HG02840 (cell line): ENCODE measurements at regions not wholly inside any gene's neighbourhood (a gene's known extent, or its start where the extent isn't known, plus 50 kb on each side); places are given as distances from the start of the nearest gene placed in this dataset.

ENCODE experiments used
- ATAC-seq: cut with Tn5 transposase; IDR thresholded peaks from one replicate; pipeline ENCODE4 v1.9.1; 2021; ENCODE audit warnings: mild to moderate bottlenecking, moderate library complexity, moderate number of reproducible peaks; ENCODE audit not compliant: unreplicated experiment, low FRiP score

DNA sequence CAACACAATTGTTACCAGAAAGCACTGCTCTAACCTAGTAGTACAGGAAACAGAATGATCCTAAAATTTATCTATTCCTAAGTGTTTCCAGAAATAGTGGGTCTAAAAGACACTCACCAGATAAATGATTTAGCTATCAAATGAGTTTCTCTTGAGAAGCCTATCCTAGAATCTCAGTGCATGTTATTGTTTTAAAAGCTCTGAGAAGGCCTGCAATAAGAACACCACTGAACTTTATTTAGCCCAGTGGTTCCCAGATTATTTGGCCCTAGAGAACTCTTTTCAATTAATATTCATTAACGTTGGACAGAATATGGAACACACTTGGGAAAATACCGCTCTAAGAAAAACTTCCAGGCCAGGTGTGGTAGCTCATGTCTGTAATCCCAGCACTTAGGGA, 220.1 kb upstream of the GHITM start:
- no peak for ATAC-seq

DNA sequence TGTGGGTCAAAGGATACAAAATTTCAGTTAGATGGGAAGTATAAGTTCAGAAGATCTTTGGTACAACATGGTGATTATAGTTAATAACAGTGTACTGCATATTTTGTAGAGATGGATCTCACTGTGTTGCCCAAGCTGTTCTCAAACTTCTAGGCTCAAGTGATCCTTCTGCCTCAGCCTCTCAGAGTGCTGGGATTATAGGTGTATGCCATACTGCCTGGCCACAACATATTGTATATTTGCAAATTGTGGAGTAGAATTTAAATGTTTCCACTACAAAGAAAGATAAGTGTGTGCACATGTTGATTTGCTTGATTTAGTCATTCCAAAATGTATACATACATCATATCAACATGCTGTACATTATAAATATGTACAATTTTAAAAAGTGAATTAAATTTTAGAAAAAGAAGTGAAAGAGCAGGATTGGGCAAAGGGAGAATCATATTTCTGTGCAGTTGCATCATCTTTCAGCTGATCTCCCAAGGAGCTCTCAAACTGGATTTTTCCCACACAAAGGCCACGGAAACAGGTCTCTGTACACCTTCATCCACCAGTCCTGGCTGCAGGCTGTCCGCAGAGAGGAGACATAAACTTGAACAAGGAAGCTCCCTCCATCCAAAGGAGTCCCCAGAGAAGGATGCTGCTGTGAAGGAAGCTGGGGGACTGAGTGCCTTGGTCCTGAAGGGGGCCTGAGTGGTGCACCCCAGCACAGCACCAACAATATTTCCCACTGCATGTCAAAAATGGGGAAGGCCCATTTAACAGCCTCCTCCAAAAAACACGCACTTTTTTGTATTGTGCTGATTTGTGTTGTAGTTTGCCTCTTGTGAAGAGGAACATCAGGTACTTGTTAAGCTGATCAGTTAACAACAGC, 217.1 kb upstream of the GHITM start:
- ATAC-seq: no peak

DNA sequence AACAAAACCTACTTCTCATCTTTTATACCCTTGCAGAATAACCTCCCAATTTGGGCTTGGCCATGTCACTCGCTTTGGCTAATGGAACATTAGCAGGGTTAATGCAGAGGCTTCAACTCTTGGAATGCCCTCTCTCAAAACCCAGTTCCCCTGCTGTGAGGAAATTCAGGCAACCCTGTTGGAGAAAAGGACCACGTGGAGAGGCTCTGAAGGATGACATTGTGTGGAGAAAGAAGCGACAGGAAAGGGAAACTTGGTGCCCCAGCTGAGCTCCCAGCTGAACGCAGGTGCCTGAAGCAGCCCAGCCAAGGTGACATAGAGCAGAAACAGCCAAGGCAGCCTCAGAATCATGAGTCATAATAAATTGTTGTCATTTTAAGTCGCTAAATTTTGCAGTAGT, 214.2 kb upstream of the GHITM start:
- ATAC-seq: no peak

DNA sequence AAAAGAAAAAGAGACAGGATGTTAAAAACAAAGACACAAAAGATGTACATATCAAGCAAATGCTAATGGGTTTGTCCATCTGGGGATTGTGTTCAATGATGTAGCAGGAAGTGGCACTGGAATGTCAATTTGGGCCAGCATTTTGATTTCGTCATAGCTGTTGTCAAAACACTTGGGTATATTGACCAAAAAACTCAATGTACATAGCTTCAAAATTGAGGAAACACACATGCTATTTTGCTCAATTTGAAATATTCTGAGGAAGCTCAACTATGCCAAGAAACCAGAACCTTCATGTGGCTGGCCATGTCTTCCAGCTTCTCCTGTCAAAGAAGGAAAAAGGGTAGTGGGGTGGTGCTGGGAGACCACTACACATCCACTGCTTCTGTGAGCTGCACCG, 212.7 kb upstream of the GHITM start:
- no peak for ATAC-seq

DNA sequence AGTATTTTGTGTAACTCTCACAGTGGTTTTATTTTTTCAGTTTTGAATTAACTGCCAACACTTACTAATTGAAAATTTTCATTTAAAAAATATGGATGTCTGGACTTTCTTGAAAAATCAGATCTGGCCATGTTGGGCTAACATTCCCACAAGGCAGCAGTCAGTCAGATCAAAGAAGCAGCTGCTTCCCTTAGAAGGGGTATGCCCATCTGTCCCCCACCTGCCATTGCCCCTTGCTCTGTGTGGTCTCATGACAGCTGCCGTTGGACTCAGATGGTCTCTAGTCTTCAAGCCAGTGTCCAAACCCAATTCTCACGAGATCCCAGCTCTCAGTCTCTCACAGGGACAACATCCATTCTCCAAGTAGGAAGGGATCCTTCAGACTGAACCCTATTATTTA, 212.1 kb upstream of the GHITM start:
- ATAC-seq: no peak

DNA sequence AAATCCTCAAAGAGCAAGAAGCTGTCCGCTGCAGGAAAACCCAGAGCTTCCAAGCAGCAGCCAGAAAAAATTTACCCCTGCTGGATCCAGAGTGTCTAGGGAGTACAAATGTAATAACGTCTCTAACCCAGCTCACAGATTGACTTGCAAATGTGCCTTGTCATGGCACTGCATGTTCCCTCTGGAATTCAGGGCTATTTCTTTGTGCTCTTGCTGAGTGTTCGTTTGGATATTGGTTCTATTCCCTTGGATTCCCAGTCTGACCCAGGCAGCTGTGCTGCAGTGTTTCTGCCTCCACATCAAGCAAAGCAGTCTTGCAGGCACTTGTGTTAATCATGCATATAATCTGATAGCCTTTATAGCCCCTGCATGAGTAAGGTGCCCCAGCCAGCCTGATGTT, 209.9 kb upstream of the GHITM start:
- no peak for ATAC-seq

DNA sequence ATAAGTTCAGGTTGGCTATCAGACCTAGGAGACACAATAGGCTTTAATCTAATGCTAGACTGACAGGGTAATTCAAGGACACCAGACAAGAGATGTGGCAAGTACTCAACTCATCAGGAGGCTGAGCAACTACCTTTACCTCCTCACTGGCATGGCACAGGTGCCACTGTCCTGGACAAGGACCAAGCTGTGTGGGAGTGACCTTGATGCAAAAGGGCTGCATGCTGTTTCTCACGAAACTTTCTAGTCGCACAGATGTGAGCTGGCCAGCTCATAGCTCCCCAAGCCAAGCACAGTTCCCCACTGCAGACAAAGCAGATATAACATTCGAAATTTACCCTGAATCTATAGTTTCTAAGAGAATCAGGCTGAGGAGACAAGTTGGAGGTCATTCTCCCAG, 207.6 kb upstream of the GHITM start:
- ATAC-seq: no peak

DNA sequence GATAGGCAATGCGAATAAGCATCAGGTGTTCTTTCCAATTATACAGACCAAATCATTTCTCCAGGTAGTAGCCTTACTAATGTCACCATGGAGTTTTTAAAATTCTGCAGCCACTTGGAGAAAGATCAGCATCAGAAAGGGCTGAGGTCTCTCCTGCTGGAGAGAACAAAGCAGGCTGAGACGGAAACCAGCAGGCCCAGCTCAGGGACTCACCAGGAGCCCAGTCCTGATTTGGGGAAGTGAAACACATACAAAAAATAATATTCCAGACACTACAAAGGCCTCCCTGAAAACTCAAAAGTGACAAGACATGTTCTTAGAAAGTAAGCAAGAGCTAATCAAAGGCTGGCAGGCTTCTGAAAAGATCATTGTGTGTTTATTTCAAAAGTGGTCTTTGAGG, 207.1 kb upstream of the GHITM start:
- ATAC-seq: no peak

DNA sequence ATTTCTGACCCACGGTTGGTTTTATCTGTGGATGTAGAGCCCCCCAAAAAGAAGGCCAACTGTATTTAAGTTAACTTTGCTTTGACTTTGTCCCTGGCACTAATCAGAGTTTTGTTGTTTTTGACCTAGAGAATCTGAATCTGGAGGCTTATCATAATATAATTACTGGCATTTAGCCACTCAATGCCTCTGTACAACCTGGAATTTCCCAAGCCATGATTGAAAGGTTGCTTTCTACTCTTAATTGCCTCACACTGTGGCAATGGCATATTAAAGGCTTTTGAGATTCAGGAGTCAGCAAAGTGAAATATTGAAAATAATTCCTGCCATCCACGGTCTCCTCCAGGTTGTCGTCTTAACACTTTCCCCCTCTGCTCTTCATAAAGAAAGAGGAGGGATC, 205.2 kb upstream of the GHITM start:
- ATAC-seq: no peak

DNA sequence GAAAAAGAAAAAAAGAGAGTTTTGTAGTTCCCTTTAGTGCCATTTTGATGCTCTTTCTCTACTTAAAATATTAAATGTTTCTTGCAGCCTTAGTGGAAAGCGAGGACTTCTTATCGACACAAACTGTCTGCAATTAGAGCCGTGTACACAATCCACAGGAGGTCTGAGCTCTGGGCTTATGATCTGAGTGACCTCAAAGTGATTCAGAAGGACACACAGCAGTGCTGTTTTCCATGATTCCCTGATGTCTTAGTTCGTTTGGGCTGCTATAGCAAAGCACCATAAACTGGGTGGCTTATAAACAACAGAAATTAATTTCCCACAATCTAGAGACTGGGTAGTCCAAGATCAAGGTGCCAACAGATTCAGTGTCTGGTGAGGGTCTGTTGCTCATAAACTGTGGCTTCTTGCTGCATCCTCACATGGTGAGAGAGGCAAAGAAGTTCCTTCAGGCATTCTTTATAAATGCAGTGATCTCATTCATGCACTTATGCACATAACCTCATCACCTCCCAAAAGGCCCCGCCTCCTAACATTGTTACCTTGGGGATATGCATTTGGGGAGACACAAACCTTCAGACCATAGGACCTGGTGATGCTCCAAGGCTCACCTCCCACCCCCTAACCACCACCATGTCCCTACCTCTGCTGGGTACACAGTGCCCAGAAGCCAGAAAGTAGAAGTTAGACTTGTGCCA, 204.5 kb upstream of the GHITM start:
- ATAC-seq: no peak

DNA sequence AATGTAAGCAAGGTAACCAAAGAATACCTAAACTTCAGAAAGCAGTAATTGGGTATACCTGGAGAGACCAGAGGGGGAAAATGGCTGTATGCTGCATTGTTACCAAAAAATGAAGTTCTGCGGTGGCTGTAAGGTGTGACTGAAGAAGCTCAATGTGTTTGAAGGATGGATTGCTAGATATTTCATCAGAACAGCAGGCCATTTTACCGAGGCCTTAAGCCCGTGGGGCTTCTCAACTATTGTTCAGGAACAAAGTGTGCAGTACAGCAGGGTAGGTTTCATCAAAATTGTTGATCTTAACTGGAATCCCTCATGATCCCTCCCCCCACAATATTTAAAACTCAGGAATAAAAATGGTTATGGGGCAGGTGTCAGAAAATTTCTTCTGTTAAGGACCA, 204.0 kb upstream of the GHITM start:
- ATAC-seq: no peak

DNA sequence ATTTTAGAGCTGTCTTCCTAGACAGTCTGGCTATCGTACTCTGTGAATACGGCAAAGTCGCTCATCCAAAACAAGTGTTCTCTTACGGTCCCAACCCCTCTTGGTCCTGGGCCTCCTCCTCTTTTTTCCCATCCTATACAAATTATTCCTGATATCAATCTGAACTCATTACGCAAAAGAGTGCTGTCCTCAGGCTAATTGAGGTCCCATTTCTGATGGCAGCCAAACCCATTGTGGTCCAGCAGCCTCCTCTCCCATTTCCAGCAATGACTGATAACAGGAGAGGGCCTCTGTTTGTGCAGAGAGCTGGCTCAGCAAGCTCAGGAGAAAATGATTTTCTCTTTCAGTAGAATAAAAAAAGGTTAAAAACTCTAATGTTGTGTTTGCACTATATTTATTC, 203.4 kb upstream of the GHITM start:
- ATAC-seq: no peak

DNA sequence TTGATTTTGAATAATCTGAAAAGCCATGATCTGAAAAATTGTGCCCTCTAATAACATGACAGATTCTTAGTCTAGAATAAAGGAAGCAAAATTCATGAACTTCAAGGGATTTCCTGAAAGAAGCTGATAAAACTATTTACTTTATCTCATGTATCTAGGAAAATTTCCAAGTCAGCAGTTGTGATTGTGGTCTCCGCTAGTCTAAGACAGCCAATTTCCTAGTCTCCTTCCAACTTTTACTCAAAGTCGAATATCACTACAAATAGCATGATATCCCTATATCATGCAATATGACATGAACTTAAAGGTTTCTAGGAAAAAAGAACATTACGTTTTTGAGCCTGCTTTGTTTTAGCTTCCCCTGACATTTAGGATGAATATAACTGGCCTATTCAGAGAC, 202.1 kb upstream of the GHITM start:
- no peak for ATAC-seq

DNA sequence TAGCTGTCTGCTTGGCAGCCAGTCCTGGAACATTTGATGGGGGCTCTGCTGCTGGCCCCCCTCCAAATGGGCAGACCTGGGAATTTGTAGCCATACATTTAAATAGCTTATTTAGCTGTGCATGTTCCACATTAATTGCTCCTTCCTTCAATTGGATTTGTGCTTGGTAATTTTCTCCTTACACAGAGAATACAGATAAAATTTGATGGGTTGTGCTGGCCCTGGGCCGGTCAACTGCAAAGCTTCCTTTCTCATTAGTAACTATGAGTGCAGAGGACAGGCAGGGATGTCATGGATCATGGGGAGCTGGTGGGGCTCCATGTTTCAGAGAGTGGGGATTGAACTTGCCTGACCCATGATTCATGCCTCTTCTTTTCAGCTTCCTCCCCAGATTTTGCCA, 201.5 kb upstream of the GHITM start:
- ATAC-seq: no peak

DNA sequence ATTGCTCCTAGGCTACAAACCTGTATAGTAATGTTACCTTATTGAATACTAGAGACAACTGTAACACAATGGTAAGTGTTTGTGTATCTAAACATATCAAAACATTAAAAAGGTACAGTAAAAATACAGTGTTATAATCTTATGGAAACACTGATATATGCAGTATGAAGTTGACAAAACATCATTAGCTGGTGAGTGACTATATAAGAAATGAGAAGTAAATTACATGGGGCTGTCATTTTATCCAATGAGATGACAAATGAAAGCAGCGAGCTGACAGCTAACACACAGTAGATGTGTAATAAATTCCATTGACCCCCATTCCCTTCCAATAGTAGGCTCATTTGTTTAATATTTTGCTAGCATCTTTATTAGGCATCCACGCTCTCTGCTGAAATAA, 198.1 kb upstream of the GHITM start:
- no peak for ATAC-seq

DNA sequence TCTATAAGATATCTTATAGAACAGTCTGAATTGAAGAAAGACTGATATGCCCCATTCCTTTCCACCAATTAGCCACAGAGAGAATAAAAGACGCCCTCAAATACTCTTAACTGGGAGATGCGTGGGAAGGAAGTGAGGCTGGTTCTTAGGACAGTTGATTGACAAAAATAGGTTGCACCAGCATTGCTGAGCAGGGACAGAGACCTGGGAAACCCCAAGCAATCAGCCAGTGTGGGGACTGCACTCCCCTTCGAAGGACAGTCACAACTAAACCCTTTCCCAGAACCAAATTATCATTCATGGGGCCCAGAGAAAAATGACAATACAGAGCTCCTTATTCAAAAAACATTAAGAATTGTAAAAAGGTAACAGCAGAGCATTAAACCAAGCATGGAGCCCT, 196.9 kb upstream of the GHITM start:
- ATAC-seq: no peak

DNA sequence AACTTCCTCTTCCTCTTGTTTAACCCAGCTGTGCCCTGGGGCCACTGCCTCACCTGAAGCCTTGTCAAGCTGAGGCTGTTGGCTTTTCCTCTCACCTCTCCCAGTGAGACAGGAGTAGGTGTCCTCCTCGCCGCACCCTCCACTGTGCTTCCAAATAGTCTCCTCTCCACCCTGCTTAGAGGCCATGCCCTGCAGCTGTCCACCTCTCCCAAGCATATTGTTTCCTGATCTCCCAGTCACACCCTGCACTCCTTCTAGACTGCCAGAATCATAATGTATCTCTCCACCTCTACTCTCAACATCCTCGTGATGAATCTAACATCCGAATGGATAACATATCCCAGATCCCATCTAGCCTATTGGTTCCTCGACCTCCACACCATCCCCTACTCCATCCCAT, 196.3 kb upstream of the GHITM start:
- ATAC-seq: no peak

DNA sequence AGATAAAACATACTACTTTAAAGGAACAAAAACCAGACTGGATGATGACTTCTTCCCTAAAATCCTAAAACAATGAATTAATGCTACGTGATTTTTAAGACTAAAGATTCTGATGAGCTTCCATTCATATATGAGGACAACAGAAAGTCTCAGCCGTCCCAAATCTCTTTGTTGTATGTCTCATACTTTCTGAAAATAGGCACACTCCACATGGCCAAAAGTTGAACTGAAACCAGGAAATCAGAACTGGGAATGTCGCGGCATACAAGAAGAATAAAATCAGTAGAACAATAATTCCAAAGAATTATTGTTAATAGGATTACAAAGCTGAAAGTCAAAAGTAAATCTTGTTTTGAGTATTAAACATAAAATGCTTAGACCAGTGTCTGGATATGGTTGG, 195.4 kb upstream of the GHITM start:
- ATAC-seq: no peak

DNA sequence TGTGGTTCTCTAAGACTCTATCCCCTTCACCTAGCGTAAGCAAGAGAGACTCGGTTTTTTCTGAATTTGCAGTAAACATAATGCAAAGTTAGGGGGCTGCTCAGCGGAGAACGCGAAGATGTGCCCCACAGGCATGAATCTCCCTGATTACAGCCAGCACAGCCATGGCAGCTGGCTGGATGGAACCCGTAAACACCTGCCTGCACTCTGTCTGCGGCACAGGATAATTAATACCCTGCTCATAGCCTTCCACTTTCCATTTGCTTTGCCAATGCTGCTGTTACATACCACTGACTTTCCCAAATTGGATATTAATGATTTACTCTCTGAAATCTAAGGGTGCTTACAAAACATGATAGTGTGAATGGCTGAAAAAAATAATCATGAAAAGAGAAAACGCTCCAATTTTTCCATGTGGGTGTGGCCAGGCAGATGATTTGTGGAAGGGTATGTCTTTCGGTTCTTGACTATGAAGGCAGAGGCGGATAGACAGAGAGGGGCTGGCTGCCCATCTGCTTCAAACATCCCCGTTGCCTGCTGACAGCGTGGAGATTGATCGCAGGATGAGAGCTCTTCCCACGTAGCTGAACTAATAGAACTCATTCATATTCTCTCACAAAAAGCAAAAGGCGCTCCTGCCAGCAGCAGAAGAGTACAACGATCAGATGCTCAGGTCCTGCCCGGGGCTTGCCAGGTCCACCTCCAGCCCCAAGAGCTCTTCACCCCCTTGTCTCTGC, 193.2 kb upstream of the GHITM start:
- ATAC-seq: no peak

DNA sequence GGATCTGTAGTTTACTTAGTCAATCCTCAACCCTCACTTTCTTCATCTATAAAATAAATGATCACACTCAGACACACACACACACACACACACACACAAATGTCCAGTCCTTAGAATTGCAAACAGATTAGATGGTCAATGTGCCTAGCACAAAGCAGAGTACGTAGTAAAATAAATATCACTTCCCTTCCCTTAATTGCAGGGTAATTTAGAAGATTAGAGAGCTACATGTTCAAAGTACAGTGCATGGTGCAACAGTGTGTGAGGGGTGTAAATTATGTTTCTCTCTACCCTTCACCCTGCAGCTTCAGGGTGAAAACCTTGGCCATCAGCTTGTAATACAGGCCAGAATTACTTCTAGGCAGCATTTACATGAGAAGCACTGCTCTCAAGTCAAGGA, 187.0 kb upstream of the GHITM start:
- no peak for ATAC-seq

DNA sequence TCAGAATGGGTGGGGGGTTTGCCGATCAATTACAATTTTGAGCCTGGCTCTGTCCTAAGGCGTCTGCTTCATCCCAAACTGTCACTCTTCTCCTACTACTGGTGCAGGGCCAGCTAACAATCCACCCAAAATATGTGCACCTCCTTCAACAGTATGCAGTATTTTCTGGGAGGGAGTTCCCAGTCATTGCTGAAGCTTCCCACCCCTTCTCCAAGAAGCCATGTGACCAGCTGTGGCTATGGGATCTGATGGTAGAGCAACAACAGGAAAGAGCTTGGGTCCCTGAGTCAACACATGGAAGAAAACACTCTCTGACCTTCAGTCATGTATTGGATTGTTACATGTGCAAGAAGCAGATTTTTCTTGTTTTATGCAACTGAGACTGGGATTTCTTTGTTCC, 185.7 kb upstream of the GHITM start:
- ATAC-seq: no peak
